Transverse colon (tissue), 4 donors: ENCODE measurements at regions not wholly inside any gene's neighbourhood (a gene's known extent, or its start where the extent isn't known, plus 50 kb on each side); places are given as distances from the start of the nearest gene placed in this dataset.

ENCODE experiments used
- DNase-seq: peaks from one replicate; pipeline ENCODE4 v3.0.0-alpha.2; 2019
- H3K27ac ChIP-seq, 4 donors: fragments of 200-600 bp; sonication (generic); 2 replicates each; pipeline ENCODE4 v1.5.1; 2016 to 2018; ENCODE audit warnings: inconsistent platforms in 4 of 4
- H3K27me3 ChIP-seq: fragments of 200-600 bp; sonication (generic); 2 replicates; pipeline ENCODE4 v1.5.1; 2017; ENCODE audit warnings: inconsistent platforms
- H3K36me3 ChIP-seq, 4 donors: fragments of 200-600 bp; sonication (generic); 2 replicates each; pipeline ENCODE4 v1.5.1; 2017 to 2019; ENCODE audit warnings: inconsistent platforms in 4 of 4
- H3K4me1 ChIP-seq, 4 donors: fragments of 200-600 bp; sonication (generic); 2 replicates each; pipeline ENCODE4 v1.5.1; 2017 to 2020; ENCODE audit warnings: inconsistent platforms in 4 of 4
- H3K4me3 ChIP-seq, 4 donors: fragments of 200-600 bp; sonication (generic); 1 replicate in 1 of 4; 2 replicates in 3 of 4; pipeline versions ENCODE4 v1.5.1 to v1.6.1; 2017 to 2019; ENCODE audit warnings: inconsistent platforms in 4 of 4
- H3K9me3 ChIP-seq, 2 donors: fragments of 200-600 bp; sonication (generic); 2 replicates each; pipeline ENCODE4 v1.5.1; 2017 to 2019; ENCODE audit warnings: inconsistent platforms in 2 of 2
- EP300 ChIP-seq: sonication (generic); formaldehyde crosslinking; IDR thresholded peaks from one replicate; pipeline ENCODE4 v1.6.1; 2017; ENCODE audit warnings: antibody characterized with exemption, low read depth
- POLR2A ChIP-seq: fragments of 450-650 bp; IDR thresholded peaks from one replicate; pipeline ENCODE4 v1.6.1; 2016; ENCODE audit warnings: antibody characterized with exemption, mild to moderate bottlenecking, moderate library complexity
- POLR2AphosphoS5 ChIP-seq, 3 donors: sonication (generic); formaldehyde crosslinking; IDR thresholded peaks; one replicate each; pipeline ENCODE4 v1.6.1; 2016; ENCODE audit warnings: antibody characterized with exemption in 3 of 3
- WGBS, 2 donors: methylation state at CpG; one replicate each; pipeline ENCODE4 v1.1.5; 2018; ENCODE audit warnings: low coverage in 1 of 2; 5-methylcytosine and 5-hydroxymethylcytosine counted together
- in situ Hi-C, 4 donors: fragments of 200-750 bp; cut with MboI; loops; one replicate each; pipeline versions ENCODE4 v1.15.0 to v1.15.1; 2017; ENCODE audit warnings: low sequenced_read_pairs in 3 of 4, low pct_ligation_motif_present in 1 of 4, low pct_unique_long_range_greater_than_20kb in 1 of 4
- intact Hi-C: fragments of 100-400 bp; cut with DNase I; formaldehyde crosslinking; loops from one replicate; pipeline ENCODE4 v1.15.1; 2023; ENCODE audit warnings: low total_unique reads
- TF ChIP-seq, protein P1 (sequence below), 5 experiments: fragments of 200-600 bp in 3 of 5; fragments of 450-650 bp in 2 of 5; sonication (generic) in 3 of 5; IDR thresholded peaks; 1 replicate in 2 of 5; 2 replicates in 3 of 5; pipeline ENCODE4 v1.5.1; 2016 to 2017; ENCODE audit warnings: antibody characterized with exemption in 5 of 5, inconsistent platforms in 3 of 5, mild to moderate bottlenecking in 2 of 5, moderate library complexity in 1 of 5

- WGBS, 2 donors, result 13 to 17% methylated on average over 1 of the region's 1 CpG
- no peak overlapping the region for H3K27ac ChIP-seq
- in situ Hi-C loops (loop anchor here in 1 of 4 donors (25.0 kb wide), 1 partner anchor 106 kb away; no protein-coding TSS in a partner anchor), intact Hi-C loops (no loop called here)
- no peaks in the 10 kb centered on the region for H3K4me1 ChIP-seq
- no peaks in the 10 kb centered on the region for H3K27me3 ChIP-seq
- no peak for TF ChIP-seq POLR2AphosphoS5 (IDR thresholded peaks at IDR 0.05)
- TF ChIP-seq EP300, result no peak
- DNase-seq, result no peak
- no peaks in the 10 kb centered on the region for H3K9me3 ChIP-seq
- no peaks in the 10 kb centered on the region for H3K36me3 ChIP-seq
- H3K4me3 ChIP-seq, result no peak overlapping the region
Observed at GRCh38 chr7:84668116-84668515, 473.5 kb upstream of the SEMA3A start.

DNA sequence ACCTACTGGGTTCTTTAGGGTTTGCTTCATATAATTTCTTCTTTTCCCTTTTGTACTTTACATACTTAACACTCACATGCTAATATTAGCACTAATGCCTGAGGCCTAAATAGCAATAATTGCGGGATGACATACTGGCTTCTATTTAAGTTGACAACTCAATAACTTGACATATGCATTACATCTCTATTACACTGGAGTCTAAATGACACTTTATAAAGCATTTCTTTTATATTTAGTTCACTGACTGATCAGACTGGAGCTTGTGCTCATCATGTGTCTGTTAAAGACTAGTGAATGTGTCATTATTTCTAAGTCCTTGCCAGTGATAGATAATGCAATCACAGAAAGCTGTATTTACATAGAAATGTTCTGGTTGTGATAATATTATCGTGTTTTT lies 472.1 kb upstream of the SEMA3A start:
- no peak for DNase-seq
- in situ Hi-C loops (loop anchor here in 1 of 4 donors (25.0 kb wide), 1 partner anchor 104 kb away; no protein-coding TSS in a partner anchor), intact Hi-C loops (no loop called here)
- H3K9me3 ChIP-seq, result no peaks in the 10 kb centered on the region
- no peaks in the 10 kb centered on the region for H3K27me3 ChIP-seq
- TF ChIP-seq POLR2A, result no peak
- TF ChIP-seq, protein P1, sequence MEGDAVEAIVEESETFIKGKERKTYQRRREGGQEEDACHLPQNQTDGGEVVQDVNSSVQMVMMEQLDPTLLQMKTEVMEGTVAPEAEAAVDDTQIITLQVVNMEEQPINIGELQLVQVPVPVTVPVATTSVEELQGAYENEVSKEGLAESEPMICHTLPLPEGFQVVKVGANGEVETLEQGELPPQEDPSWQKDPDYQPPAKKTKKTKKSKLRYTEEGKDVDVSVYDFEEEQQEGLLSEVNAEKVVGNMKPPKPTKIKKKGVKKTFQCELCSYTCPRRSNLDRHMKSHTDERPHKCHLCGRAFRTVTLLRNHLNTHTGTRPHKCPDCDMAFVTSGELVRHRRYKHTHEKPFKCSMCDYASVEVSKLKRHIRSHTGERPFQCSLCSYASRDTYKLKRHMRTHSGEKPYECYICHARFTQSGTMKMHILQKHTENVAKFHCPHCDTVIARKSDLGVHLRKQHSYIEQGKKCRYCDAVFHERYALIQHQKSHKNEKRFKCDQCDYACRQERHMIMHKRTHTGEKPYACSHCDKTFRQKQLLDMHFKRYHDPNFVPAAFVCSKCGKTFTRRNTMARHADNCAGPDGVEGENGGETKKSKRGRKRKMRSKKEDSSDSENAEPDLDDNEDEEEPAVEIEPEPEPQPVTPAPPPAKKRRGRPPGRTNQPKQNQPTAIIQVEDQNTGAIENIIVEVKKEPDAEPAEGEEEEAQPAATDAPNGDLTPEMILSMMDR (IDR thresholded peaks at IDR 0.05), result no peak
- H3K36me3 ChIP-seq, result no peaks in the 10 kb centered on the region
- 90 to 92% methylated on average over 2 of the region's 2 CpGs for WGBS, 2 donors
- H3K4me1 ChIP-seq, result no peaks in the 10 kb centered on the region
- H3K4me3 ChIP-seq, result no peak overlapping the region
- no peak overlapping the region for H3K27ac ChIP-seq

- H3K36me3 ChIP-seq, result no peaks in the 10 kb centered on the region
- H3K27me3 ChIP-seq, result no peaks in the 10 kb centered on the region
- intact Hi-C loops (no loop called here), in situ Hi-C loops (loop anchor here in 1 of 4 donors (25.0 kb wide), 1 partner anchor 103 kb away; no protein-coding TSS in a partner anchor)
- TF ChIP-seq POLR2AphosphoS5 (IDR thresholded peaks at IDR 0.05) (no peak), EP300 (no peak), POLR2A (no peak)
- TF ChIP-seq, protein P1 (IDR thresholded peaks at IDR 0.05), result no peak
- H3K4me1 ChIP-seq, result no peaks in the 10 kb centered on the region
- no peaks in the 10 kb centered on the region for H3K9me3 ChIP-seq
- H3K4me3 ChIP-seq, result no peak overlapping the region
- DNase-seq, result no peak
- WGBS, 2 donors, result 79 to 86% methylated on average over 2 of the region's 2 CpGs
- no peak overlapping the region for H3K27ac ChIP-seq
Observed at GRCh38 chr7:84665339-84665738, 470.8 kb upstream of the SEMA3A start.

- intact Hi-C loops (no loop called here), in situ Hi-C loops (loop anchor here in 1 of 4 donors (25.0 kb wide), 1 partner anchor 102 kb away; no protein-coding TSS in a partner anchor)
- Histone ChIP-seq H3K4me1 (no peaks in the 10 kb centered on the region), H3K36me3 (no peaks in the 10 kb centered on the region), H3K4me3 (no peak overlapping the region), H3K27ac (no peak overlapping the region), H3K9me3 (no peaks in the 10 kb centered on the region), H3K27me3 (no peaks in the 10 kb centered on the region)
- TF ChIP-seq POLR2AphosphoS5 (IDR thresholded peaks at IDR 0.05) (no peak), EP300 (no peak), POLR2A (no peak)
- TF ChIP-seq, protein P1 (IDR thresholded peaks at IDR 0.05), result no peak
- DNase-seq, result no peak
- 40 to 56% methylated on average over 1 of the region's 1 CpG for WGBS, 2 donors
Observed at GRCh38 chr7:84664626-84665025, 470.0 kb upstream of the SEMA3A start.

DNA sequence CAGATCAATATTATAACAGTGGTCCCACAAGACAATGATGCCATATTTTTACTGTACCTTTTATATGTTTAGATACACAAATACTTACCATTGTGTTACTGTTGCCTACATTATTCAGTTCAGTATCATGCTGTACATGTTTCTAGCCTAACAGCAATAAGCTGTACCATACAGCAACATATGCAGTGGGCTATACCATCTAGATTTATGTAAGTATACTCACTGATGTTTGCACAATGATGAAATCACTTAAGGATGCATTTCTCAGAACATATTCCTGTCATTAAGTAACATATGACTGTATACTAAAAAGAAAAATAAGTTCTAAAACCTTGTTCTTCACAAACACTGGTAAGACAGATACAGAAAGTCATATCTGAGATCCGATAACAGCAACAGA lies 468.6 kb upstream of the SEMA3A start:
- H3K4me3 ChIP-seq, result no peak overlapping the region
- 90 to 100% methylated on average over 1 of the region's 1 CpG for WGBS, 2 donors
- intact Hi-C loops, result no loop called here

More for the DNA sequence above, 468.6 kb upstream of the SEMA3A start:
- H3K27ac ChIP-seq, result no peak overlapping the region
- H3K27me3 ChIP-seq, result no peaks in the 10 kb centered on the region
- DNase-seq, result no peak
- H3K4me1 ChIP-seq, result no peaks in the 10 kb centered on the region
- no peaks in the 10 kb centered on the region for H3K36me3 ChIP-seq
- TF ChIP-seq, protein P1 (IDR thresholded peaks at IDR 0.05), result no peak
- no peak for TF ChIP-seq EP300
- in situ Hi-C loops, result loop anchor here in 1 of 4 donors (25.0 kb wide), 1 partner anchor 101 kb away; no protein-coding TSS in a partner anchor
- no peaks in the 10 kb centered on the region for H3K9me3 ChIP-seq
